ENCODE measurements at regions not wholly inside any gene's neighbourhood (a gene's known extent, or its start where the extent isn't known, plus 50 kb on each side); places are given as distances from the start of the nearest gene placed in this dataset.

DNA sequence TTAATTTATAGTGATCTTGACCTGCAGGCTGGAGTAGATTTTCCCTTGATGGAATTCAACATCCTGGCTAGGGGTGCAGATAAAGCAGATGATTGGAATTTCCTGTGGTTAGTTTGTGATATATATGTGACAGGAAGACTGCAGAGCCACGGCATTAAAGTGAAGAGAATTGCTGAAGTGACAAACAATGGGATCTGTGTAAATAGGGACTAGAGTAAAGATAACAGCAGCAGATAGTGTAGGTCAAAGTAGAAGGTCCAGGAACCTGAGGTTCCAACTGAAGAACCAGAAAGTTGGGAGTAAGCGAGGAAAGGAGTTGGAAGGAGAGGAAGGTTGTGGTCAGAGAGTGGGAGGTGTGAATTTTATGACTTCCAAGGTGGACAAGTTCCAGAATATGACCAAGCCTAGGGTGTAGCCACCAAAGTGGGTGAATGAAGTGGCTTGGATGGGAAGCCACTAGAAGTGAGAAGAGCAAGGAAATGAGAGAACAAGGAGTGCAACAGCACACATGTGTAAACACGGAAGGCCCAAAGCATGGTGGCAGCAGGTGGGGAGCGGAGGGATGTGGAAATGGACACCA is 325.0 kb downstream of the RAB28 start:
- DNase-seq (ENCODE audit: low read depth), result no peak
- TF ChIP-seq, protein P1, sequence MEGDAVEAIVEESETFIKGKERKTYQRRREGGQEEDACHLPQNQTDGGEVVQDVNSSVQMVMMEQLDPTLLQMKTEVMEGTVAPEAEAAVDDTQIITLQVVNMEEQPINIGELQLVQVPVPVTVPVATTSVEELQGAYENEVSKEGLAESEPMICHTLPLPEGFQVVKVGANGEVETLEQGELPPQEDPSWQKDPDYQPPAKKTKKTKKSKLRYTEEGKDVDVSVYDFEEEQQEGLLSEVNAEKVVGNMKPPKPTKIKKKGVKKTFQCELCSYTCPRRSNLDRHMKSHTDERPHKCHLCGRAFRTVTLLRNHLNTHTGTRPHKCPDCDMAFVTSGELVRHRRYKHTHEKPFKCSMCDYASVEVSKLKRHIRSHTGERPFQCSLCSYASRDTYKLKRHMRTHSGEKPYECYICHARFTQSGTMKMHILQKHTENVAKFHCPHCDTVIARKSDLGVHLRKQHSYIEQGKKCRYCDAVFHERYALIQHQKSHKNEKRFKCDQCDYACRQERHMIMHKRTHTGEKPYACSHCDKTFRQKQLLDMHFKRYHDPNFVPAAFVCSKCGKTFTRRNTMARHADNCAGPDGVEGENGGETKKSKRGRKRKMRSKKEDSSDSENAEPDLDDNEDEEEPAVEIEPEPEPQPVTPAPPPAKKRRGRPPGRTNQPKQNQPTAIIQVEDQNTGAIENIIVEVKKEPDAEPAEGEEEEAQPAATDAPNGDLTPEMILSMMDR (IDR thresholded peaks at IDR 0.05; ENCODE audit: insufficient read depth, low read length), result no peak

GRCh38 chr4:13151194-13151593 is 332.9 kb downstream of the RAB28 start:
- no peak for DNase-seq (ENCODE audit: low read depth)
- no peak overlapping the region for H3K4me3 ChIP-seq (ENCODE audit: low read depth, low read length)
- TF ChIP-seq, protein P1 (IDR thresholded peaks at IDR 0.05; ENCODE audit: insufficient read depth, low read length), result no peak

More for the DNA sequence above, 325.0 kb downstream of the RAB28 start:
- H3K4me3 ChIP-seq (ENCODE audit: low read depth, low read length), result no peak overlapping the region

GRCh38 chr4:13143222-13144070 is 340.7 kb downstream of the RAB28 start:
- TF ChIP-seq, protein P1 (IDR thresholded peaks at IDR 0.05; ENCODE audit: insufficient read depth, low read length), result no peak
- DNase-seq (ENCODE audit: low read depth), result no peak
- no peak overlapping the region for H3K4me3 ChIP-seq (ENCODE audit: low read depth, low read length)

DNA sequence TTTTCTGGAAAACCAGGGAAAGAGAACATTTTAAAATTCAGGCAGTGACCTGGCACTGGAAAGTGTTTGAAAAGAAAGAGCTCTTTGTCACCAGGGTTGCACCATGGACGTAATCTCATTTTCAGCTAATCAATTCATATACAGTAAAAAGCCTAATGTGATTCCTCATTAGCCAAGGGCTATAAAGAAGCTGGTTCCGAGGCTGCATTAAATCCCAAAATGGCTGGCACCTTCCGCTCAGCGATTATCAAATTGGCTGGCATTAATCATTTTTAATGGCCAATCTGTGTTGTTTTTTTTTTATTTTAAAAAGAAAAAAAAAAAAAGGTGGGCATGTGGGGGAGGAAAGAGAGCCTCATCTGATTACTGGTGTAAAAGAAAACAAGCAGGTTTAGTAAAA is 341.4 kb downstream of the RAB28 start:
- DNase-seq (ENCODE audit: low read depth), result no peak
- no peak overlapping the region for H3K4me3 ChIP-seq (ENCODE audit: low read depth, low read length)
- TF ChIP-seq, protein P1 (IDR thresholded peaks at IDR 0.05; ENCODE audit: insufficient read depth, low read length), result no peak

- no peak for DNase-seq (ENCODE audit: low read depth)
- TF ChIP-seq, protein P1 (IDR thresholded peaks at IDR 0.05; ENCODE audit: insufficient read depth, low read length), result no peak
- H3K4me3 ChIP-seq (ENCODE audit: low read depth, low read length), result no peak overlapping the region
Measured at GRCh38 chr4:13142191-13142590, 341.9 kb downstream of the RAB28 start.

DNA sequence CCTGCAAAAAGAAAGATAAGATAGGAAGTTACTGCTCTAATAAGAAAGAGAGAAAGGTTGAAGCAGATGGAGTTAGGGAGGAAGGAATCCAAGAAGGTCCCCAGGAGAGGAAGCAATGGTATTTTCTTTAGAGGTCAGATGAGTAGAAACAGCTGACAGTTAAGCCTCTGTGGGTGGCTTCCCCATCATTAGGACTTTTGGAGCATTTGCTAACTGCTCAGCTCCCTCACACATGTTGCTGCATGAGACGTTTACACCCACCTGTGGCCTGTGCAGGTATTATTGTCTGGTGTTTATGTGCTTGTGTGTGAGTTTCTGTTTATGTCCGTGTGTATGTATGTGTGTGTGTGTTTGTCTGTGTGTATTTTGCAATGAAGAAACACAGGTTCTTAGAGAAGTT is 346.8 kb downstream of the RAB28 start:
- no peak overlapping the region for H3K4me3 ChIP-seq (ENCODE audit: low read depth, low read length)
- DNase-seq (ENCODE audit: low read depth), result no peak
- TF ChIP-seq, protein P1 (IDR thresholded peaks at IDR 0.05; ENCODE audit: insufficient read depth, low read length), result no peak
